HL-60 (cell line): ENCODE measurements at regions not wholly inside any gene's neighbourhood (a gene's known extent, or its start where the extent isn't known, plus 50 kb on each side); places are given as distances from the start of the nearest gene placed in this dataset.

ENCODE experiments used
- DNase-seq, 2 experiments: peaks; one replicate each; pipeline ENCODE4 v3.0.0-alpha.2; 2010 to 2020; ENCODE audit warnings: low read depth in 1 of 2, low spot score in 1 of 2
- H3K27ac ChIP-seq: fragments of 250-450 bp; sonication (Bioruptor Pico); replicated peaks from 2 replicates; pipeline ENCODE4 v1.5.1; 2020; ENCODE audit warnings: mild to moderate bottlenecking, moderate library complexity
- H3K27me3 ChIP-seq: fragments of 250-450 bp; sonication (Bioruptor Pico); 2 replicates; pipeline ENCODE4 v1.5.1; 2021; ENCODE audit warnings: mild to moderate bottlenecking, moderate library complexity; ENCODE audit not compliant: insufficient read depth, poor library complexity, severe bottlenecking
- H3K4me3 ChIP-seq: replicated peaks from 2 replicates; pipeline ENCODE4 v1.5.1; 2011; ENCODE audit warnings: mild to moderate bottlenecking, control low read depth, low read length; ENCODE audit not compliant: insufficient read depth
- CTCF ChIP-seq: IDR thresholded peaks from one replicate; pipeline ENCODE4 v1.5.1; 2011; ENCODE audit warnings: low read length, control low read depth, inconsistent platforms; ENCODE audit not compliant: insufficient read depth
- GABPA ChIP-seq: IDR thresholded peaks from 2 replicates; pipeline ENCODE4 v1.6.1; 2012; ENCODE audit warnings: low read depth
- POLR2AphosphoS5 ChIP-seq: IDR thresholded peaks from 2 replicates; pipeline ENCODE4 v1.6.1; 2012; ENCODE audit warnings: low read depth
- REST ChIP-seq: IDR thresholded peaks from 2 replicates; pipeline ENCODE4 v1.6.1; 2012; ENCODE audit warnings: low read depth; ENCODE audit not compliant: insufficient replicate concordance
- SPI1 ChIP-seq: IDR thresholded peaks from 2 replicates; pipeline ENCODE4 v1.6.1; 2012; ENCODE audit warnings: low read depth, mild to moderate bottlenecking, borderline replicate concordance

- H3K27ac ChIP-seq: no peak overlapping the region
- no peaks in the 10 kb centered on the region for H3K27me3 ChIP-seq
- H3K4me3 ChIP-seq: no peak overlapping the region
- TF ChIP-seq GABPA: no peak
- no peak for TF ChIP-seq SPI1
- no peak for TF ChIP-seq REST
- TF ChIP-seq CTCF: no peak
- no peak for TF ChIP-seq POLR2AphosphoS5
- DNase-seq: no peak
These were observed 266.0 kb upstream of the FSIP2 start for GRCh38 chr2:185472574-185472973.

GRCh38 chr2:185473838-185474237, 264.8 kb upstream of the FSIP2 start:
- no peak for DNase-seq
- no peaks in the 10 kb centered on the region for H3K27me3 ChIP-seq
- no peak overlapping the region for H3K4me3 ChIP-seq
- TF ChIP-seq POLR2AphosphoS5: no peak
- TF ChIP-seq GABPA: no peak
- TF ChIP-seq REST: no peak
- no peak for TF ChIP-seq SPI1
- TF ChIP-seq CTCF: no peak
- no peak overlapping the region for H3K27ac ChIP-seq

- no peaks in the 10 kb centered on the region for H3K27me3 ChIP-seq
- DNase-seq: no peak
- H3K27ac ChIP-seq: no peak overlapping the region
- H3K4me3 ChIP-seq: no peak overlapping the region
- no peak for TF ChIP-seq SPI1
- TF ChIP-seq REST: no peak
- no peak for TF ChIP-seq POLR2AphosphoS5
- no peak for TF ChIP-seq GABPA
- no peak for TF ChIP-seq CTCF
These were observed 262.7 kb upstream of the FSIP2 start for GRCh38 chr2:185475914-185476313.
